ENCODE measurements at regions not wholly inside any gene's neighbourhood (a gene's known extent, or its start where the extent isn't known, plus 50 kb on each side); places are given as distances from the start of the nearest gene placed in this dataset.
A peak's percentile ranks its signal among the peaks of the same experiment; 100 is the strongest.
"Not testable (repeated sequence)": the region's sequence is repeated elsewhere in the genome, so short reads cannot be mapped to it uniquely, and the experiment has no call there.

DNA sequence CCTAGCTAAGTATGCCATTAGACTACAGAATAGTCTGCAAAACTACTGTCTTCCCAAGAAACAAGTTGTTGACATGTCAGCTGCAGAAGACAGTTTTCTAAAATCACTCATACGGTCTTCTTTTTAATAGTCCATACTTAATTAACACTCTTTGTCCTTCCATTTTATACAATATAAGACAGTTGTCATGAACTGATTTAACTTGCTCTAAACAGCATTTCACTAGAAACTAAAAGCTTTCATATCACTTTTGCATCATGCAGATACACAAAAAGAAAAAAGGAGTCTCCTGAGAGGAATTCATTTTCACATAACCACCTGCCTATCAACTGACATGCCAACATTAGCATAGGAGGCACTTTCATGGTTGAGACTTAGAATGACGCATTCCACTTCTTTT, 1159.6 kb upstream of the CHAC2 start:
- Histone ChIP-seq H3K4me3 (no peak overlapping the region), H3K9me3 (peaks cover 0 to 9% of the 10 kb centered on the region in 2 donors), H3K27ac (no peak overlapping the region), H3K36me3 (no peaks in the 10 kb centered on the region), H3K27me3 (no peaks in the 10 kb centered on the region), H3K4me1 (no peaks in the 10 kb centered on the region)
- DNase-seq, result no peak
- intact Hi-C loops (cut with DNase I), result no loop called here
- TF ChIP-seq, protein P1, sequence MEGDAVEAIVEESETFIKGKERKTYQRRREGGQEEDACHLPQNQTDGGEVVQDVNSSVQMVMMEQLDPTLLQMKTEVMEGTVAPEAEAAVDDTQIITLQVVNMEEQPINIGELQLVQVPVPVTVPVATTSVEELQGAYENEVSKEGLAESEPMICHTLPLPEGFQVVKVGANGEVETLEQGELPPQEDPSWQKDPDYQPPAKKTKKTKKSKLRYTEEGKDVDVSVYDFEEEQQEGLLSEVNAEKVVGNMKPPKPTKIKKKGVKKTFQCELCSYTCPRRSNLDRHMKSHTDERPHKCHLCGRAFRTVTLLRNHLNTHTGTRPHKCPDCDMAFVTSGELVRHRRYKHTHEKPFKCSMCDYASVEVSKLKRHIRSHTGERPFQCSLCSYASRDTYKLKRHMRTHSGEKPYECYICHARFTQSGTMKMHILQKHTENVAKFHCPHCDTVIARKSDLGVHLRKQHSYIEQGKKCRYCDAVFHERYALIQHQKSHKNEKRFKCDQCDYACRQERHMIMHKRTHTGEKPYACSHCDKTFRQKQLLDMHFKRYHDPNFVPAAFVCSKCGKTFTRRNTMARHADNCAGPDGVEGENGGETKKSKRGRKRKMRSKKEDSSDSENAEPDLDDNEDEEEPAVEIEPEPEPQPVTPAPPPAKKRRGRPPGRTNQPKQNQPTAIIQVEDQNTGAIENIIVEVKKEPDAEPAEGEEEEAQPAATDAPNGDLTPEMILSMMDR (IDR thresholded peaks at IDR 0.05), result no peak
- no peak for ATAC-seq

DNA sequence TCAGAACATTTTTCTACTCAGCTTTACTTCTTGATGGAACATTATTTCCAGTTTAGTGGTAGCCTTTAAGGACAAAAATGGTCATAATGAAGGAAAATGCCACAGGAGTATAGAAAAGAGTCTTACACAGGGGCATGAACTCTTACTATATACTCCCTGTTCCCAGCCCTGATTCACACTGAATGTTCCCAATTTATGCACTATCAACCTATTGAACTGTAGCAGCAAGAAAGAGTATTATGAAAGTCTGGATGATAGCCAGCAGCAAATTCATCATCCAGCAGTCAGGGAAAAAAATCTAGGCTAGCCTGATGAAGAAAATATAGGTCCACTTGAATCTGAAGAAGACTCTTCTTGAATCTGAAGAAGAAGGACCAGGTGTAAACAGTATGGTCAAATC, 1170.3 kb upstream of the CHAC2 start:
- H3K4me1 ChIP-seq, result no peaks in the 10 kb centered on the region
- H3K27me3 ChIP-seq, result no peaks in the 10 kb centered on the region
- no peak for DNase-seq
- intact Hi-C loops (cut with DNase I), result no loop called here
- no peaks in the 10 kb centered on the region for H3K36me3 ChIP-seq
- no peak overlapping the region for H3K27ac ChIP-seq
- no peak overlapping the region for H3K4me3 ChIP-seq
- H3K9me3 ChIP-seq, result peaks cover 0 to 12% of the 10 kb centered on the region in 2 donors
- TF ChIP-seq, protein P1 (IDR thresholded peaks at IDR 0.05), result no peak
- ATAC-seq, result no peak

- Histone ChIP-seq H3K27ac (no peak overlapping the region), H3K9me3 (peaks cover 0 to 25% of the 10 kb centered on the region in 2 donors), H3K4me3 (no peak overlapping the region), H3K4me1 (no peaks in the 10 kb centered on the region), H3K27me3 (no peaks in the 10 kb centered on the region), H3K36me3 (no peaks in the 10 kb centered on the region)
- TF ChIP-seq, protein P1 (IDR thresholded peaks at IDR 0.05), result no peak
- DNase-seq, result no peak
- intact Hi-C loops (cut with DNase I), result no loop called here
- ATAC-seq, result no peak
Observed at GRCh38 chr2:52594026-52594425, 1173.6 kb upstream of the CHAC2 start.

- H3K4me3 ChIP-seq; H3K36me3 ChIP-seq; H3K4me1 ChIP-seq; ATAC-seq; H3K27ac ChIP-seq; DNase-seq; H3K27me3 ChIP-seq; intact Hi-C loops (cut with DNase I): not testable (repeated sequence)
- peaks cover 0 to 21% of the 10 kb centered on the region in 2 donors for H3K9me3 ChIP-seq
Observed at GRCh38 chr2:52584071-52584470, 1183.5 kb upstream of the CHAC2 start.

DNA sequence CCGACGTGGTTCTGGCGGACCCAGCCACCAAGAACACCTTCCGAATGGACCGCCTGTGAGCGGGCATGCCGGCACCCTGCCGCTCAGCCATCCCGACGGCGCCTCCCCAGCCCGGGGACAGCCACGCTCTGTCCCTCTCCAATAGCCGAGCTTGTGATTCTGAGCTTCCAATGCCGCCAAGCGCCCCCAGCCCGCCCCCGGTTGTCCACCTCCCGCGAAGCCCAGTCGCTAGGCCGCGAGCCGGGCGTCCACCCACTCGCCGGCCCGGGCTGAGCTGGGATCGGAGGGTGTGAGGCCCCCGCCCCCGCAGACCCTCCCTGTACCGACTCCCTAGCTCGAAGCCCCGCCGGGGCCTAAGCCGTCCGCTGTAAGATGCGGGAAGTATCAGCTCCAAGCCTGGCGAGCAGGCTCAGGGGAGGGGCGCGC, 1195.1 kb upstream of the CHAC2 start:
- Histone ChIP-seq H3K36me3 (no peaks in the 10 kb centered on the region), H3K4me3 (no peak overlapping the region), H3K4me1 (no peaks in the 10 kb centered on the region), H3K27me3 (no peaks in the 10 kb centered on the region), H3K9me3 (peaks cover 0 to 39% of the 10 kb centered on the region in 2 donors), H3K27ac (no peak overlapping the region)
- intact Hi-C loops (cut with DNase I), result no loop called here
- TF ChIP-seq, protein P1 (IDR thresholded peaks at IDR 0.05), result no peak
- ATAC-seq (no peak), DNase-seq (peak in 1 of 4 donors; percentile 78)
